ENCODE measurements at regions not wholly inside any gene's neighbourhood (a gene's known extent, or its start where the extent isn't known, plus 50 kb on each side); places are given as distances from the start of the nearest gene placed in this dataset.
A peak's percentile ranks its signal among the peaks of the same experiment; 100 is the strongest.

GRCh38 chr6:134111726-134112125 is 59.3 kb upstream of the SLC2A12 start:
- Histone ChIP-seq H2BK12ac (ENCODE audit: low read length) (no peak overlapping the region), H3K4me2 (ENCODE audit: insufficient read depth, low read length, poor library complexity, severe bottlenecking) (no peak overlapping the region), H4K8ac (ENCODE audit: low read depth, low read length) (no peak overlapping the region), H3K4me1 (ENCODE audit: control insufficient read depth in 2 of 2, insufficient read depth in 1 of 2, low read depth in 1 of 2, low read length in 2 of 2) (peaks cover 0 to 3% of the 10 kb centered on the region in 2 donors), H3K9me3 (replicated peaks in 1 of 2; ENCODE audit: control insufficient read depth in 2 of 2, insufficient read depth in 1 of 2, low read depth in 1 of 2, low read length in 2 of 2) (no peaks in the 10 kb centered on the region), H2AFZ (ENCODE audit: low read length) (no peak overlapping the region), H3K9ac (ENCODE audit: low read depth, low read length, poor library complexity) (no peak overlapping the region), H3K18ac (ENCODE audit: low read length) (no peak overlapping the region), H2AK5ac (ENCODE audit: low read depth, low read length) (no peak overlapping the region), H3K4ac (ENCODE audit: low read length) (no peak overlapping the region), H3K36me3 (replicated peaks in 1 of 2; ENCODE audit: control insufficient read depth in 2 of 2, insufficient read depth in 2 of 2, low read length in 2 of 2) (no peaks in the 10 kb centered on the region), H2BK5ac (ENCODE audit: low read length) (no peak overlapping the region), H2BK120ac (ENCODE audit: low read depth, low read length) (no peak overlapping the region), H3K4me3 (ENCODE audit: low read length in 2 of 2) (no peak overlapping the region), H4K91ac (ENCODE audit: low read depth, low read length, poor library complexity) (no peak overlapping the region), H2BK15ac (ENCODE audit: low read length) (no peak overlapping the region), H3K14ac (ENCODE audit: low read length) (no peak overlapping the region), H3K79me1 (ENCODE audit: low read depth, low read length) (no peaks in the 10 kb centered on the region), H3K27ac (replicated peaks; ENCODE audit: low read length) (no peak overlapping the region), H3K23ac (ENCODE audit: low read depth, low read length, poor library complexity) (no peak overlapping the region), H3K27me3 (ENCODE audit: control insufficient read depth in 3 of 3, insufficient read depth in 3 of 3, low read depth in 1 of 3, low read length in 3 of 3) (peaks cover 0 to 10% (median 0%) of the 10 kb centered on the region in 3 experiments)
- no CpG with 5 or more reads among the region's 5 CpGs for WGBS, 2 donors (ENCODE audit: extremely low coverage in 2 of 2, insufficient read length in 2 of 2, insufficient replicate concordance in 1 of 2)
- DNase-seq (ENCODE audit: low spot score), result no peak

DNA sequence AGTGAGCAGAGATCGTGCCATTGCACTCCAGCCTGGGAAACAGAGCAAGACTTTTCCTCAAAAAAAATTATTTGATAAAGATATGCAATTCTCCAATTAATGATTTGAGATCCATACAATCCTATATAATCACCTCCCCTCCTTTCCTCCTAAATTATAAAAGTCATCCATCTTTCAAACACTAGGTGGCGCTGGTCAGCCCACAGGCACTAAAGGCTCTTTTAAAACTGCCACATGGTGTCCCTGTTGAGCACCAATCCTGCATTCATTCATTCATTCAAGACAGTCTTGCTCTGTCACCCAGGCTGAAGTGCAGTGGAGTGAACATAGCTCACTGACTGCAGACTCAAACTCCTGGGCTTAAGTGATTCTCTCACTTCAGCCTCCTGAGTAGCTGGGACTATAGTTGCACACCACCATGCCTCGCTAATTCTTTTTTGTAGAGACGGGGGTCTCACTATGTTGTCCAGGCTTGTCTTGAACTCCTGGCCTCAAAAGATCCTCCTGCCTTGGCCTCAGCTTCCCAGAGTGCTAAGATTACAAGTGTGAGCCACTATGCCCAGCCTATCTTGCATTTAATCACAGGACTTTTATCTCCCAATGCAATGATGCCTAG is 58.7 kb upstream of the SLC2A12 start:
- no peaks in the 10 kb centered on the region for H3K9me3 ChIP-seq (replicated peaks in 1 of 2; ENCODE audit: control insufficient read depth in 2 of 2, insufficient read depth in 1 of 2, low read depth in 1 of 2, low read length in 2 of 2)
- H3K14ac ChIP-seq (ENCODE audit: low read length), result no peak overlapping the region
- no peak overlapping the region for H2BK120ac ChIP-seq (ENCODE audit: low read depth, low read length)
- WGBS, 2 donors (ENCODE audit: extremely low coverage in 2 of 2, insufficient read length in 2 of 2, insufficient replicate concordance in 1 of 2), result no CpG with 5 or more reads among the region's 4 CpGs
- DNase-seq (ENCODE audit: low spot score), result peak; percentile 21
- H3K79me1 ChIP-seq (ENCODE audit: low read depth, low read length), result no peaks in the 10 kb centered on the region
- H3K9ac ChIP-seq (ENCODE audit: low read depth, low read length, poor library complexity), result no peak overlapping the region
- no peak overlapping the region for H3K4me2 ChIP-seq (ENCODE audit: insufficient read depth, low read length, poor library complexity, severe bottlenecking)
- H3K18ac ChIP-seq (ENCODE audit: low read length), result no peak overlapping the region
- no peak overlapping the region for H2BK5ac ChIP-seq (ENCODE audit: low read length)
- no peak overlapping the region for H3K4ac ChIP-seq (ENCODE audit: low read length)
- no peak overlapping the region for H4K91ac ChIP-seq (ENCODE audit: low read depth, low read length, poor library complexity)
- H2BK12ac ChIP-seq (ENCODE audit: low read length), result no peak overlapping the region
- no peak overlapping the region for H3K23ac ChIP-seq (ENCODE audit: low read depth, low read length, poor library complexity)
- no peaks in the 10 kb centered on the region for H3K36me3 ChIP-seq (replicated peaks in 1 of 2; ENCODE audit: control insufficient read depth in 2 of 2, insufficient read depth in 2 of 2, low read length in 2 of 2)
- H4K8ac ChIP-seq (ENCODE audit: low read depth, low read length), result no peak overlapping the region
- no peak overlapping the region for H2BK15ac ChIP-seq (ENCODE audit: low read length)
- no peak overlapping the region for H2AK5ac ChIP-seq (ENCODE audit: low read depth, low read length)
- no peak overlapping the region for H3K4me3 ChIP-seq (ENCODE audit: low read length in 2 of 2)
- H3K4me1 ChIP-seq (ENCODE audit: control insufficient read depth in 2 of 2, insufficient read depth in 1 of 2, low read depth in 1 of 2, low read length in 2 of 2), result peaks cover 0 to 3% of the 10 kb centered on the region in 2 donors
- H2AFZ ChIP-seq (ENCODE audit: low read length), result no peak overlapping the region
- peaks cover 0 to 10% (median 0%) of the 10 kb centered on the region in 3 experiments for H3K27me3 ChIP-seq (ENCODE audit: control insufficient read depth in 3 of 3, insufficient read depth in 3 of 3, low read depth in 1 of 3, low read length in 3 of 3)
- H3K27ac ChIP-seq (replicated peaks; ENCODE audit: low read length), result no peak overlapping the region

- H2AFZ ChIP-seq (ENCODE audit: low read length), result no peak overlapping the region
- no peak overlapping the region for H3K9ac ChIP-seq (ENCODE audit: low read depth, low read length, poor library complexity)
- no peak overlapping the region for H2BK12ac ChIP-seq (ENCODE audit: low read length)
- H3K27ac ChIP-seq (replicated peaks; ENCODE audit: low read length), result no peak overlapping the region
- H3K23ac ChIP-seq (ENCODE audit: low read depth, low read length, poor library complexity), result no peak overlapping the region
- H4K91ac ChIP-seq (ENCODE audit: low read depth, low read length, poor library complexity), result no peak overlapping the region
- H2AK5ac ChIP-seq (ENCODE audit: low read depth, low read length), result no peak overlapping the region
- H3K9me3 ChIP-seq (replicated peaks in 1 of 2; ENCODE audit: control insufficient read depth in 2 of 2, insufficient read depth in 1 of 2, low read depth in 1 of 2, low read length in 2 of 2), result no peaks in the 10 kb centered on the region
- H3K4me3 ChIP-seq (ENCODE audit: low read length in 2 of 2), result no peak overlapping the region
- H3K18ac ChIP-seq (ENCODE audit: low read length), result no peak overlapping the region
- no peaks in the 10 kb centered on the region for H3K36me3 ChIP-seq (replicated peaks in 1 of 2; ENCODE audit: control insufficient read depth in 2 of 2, insufficient read depth in 2 of 2, low read length in 2 of 2)
- H3K4me2 ChIP-seq (ENCODE audit: insufficient read depth, low read length, poor library complexity, severe bottlenecking), result no peak overlapping the region
- H3K4ac ChIP-seq (ENCODE audit: low read length), result no peak overlapping the region
- no peak overlapping the region for H4K8ac ChIP-seq (ENCODE audit: low read depth, low read length)
- no peak overlapping the region for H2BK5ac ChIP-seq (ENCODE audit: low read length)
- no peak overlapping the region for H2BK120ac ChIP-seq (ENCODE audit: low read depth, low read length)
- no peak overlapping the region for H3K14ac ChIP-seq (ENCODE audit: low read length)
- H3K79me1 ChIP-seq (ENCODE audit: low read depth, low read length), result no peaks in the 10 kb centered on the region
- no peaks in the 10 kb centered on the region for H3K4me1 ChIP-seq (ENCODE audit: control insufficient read depth in 2 of 2, insufficient read depth in 1 of 2, low read depth in 1 of 2, low read length in 2 of 2)
- no peaks in the 10 kb centered on the region for H3K27me3 ChIP-seq (ENCODE audit: control insufficient read depth in 3 of 3, insufficient read depth in 3 of 3, low read depth in 1 of 3, low read length in 3 of 3)
- no CpG with 5 or more reads among the region's 2 CpGs for WGBS, 2 donors (ENCODE audit: extremely low coverage in 2 of 2, insufficient read length in 2 of 2, insufficient replicate concordance in 1 of 2)
- no peak overlapping the region for H2BK15ac ChIP-seq (ENCODE audit: low read length)
- DNase-seq (ENCODE audit: low spot score), result no peak
These were observed 54.3 kb upstream of the SLC2A12 start for GRCh38 chr6:134106702-134107101.

- Histone ChIP-seq H3K4me1 (ENCODE audit: control insufficient read depth in 2 of 2, insufficient read depth in 1 of 2, low read depth in 1 of 2, low read length in 2 of 2) (no peaks in the 10 kb centered on the region), H3K9ac (ENCODE audit: low read depth, low read length, poor library complexity) (no peak overlapping the region), H2BK12ac (ENCODE audit: low read length) (no peak overlapping the region), H3K36me3 (replicated peaks in 1 of 2; ENCODE audit: control insufficient read depth in 2 of 2, insufficient read depth in 2 of 2, low read length in 2 of 2) (no peaks in the 10 kb centered on the region), H3K9me3 (replicated peaks in 1 of 2; ENCODE audit: control insufficient read depth in 2 of 2, insufficient read depth in 1 of 2, low read depth in 1 of 2, low read length in 2 of 2) (no peaks in the 10 kb centered on the region), H3K4ac (ENCODE audit: low read length) (no peak overlapping the region), H3K14ac (ENCODE audit: low read length) (no peak overlapping the region), H4K8ac (ENCODE audit: low read depth, low read length) (no peak overlapping the region), H3K23ac (ENCODE audit: low read depth, low read length, poor library complexity) (no peak overlapping the region), H4K91ac (ENCODE audit: low read depth, low read length, poor library complexity) (no peak overlapping the region), H3K4me3 (ENCODE audit: low read length in 2 of 2) (no peak overlapping the region), H3K4me2 (ENCODE audit: insufficient read depth, low read length, poor library complexity, severe bottlenecking) (no peak overlapping the region), H2BK15ac (ENCODE audit: low read length) (no peak overlapping the region), H2AK5ac (ENCODE audit: low read depth, low read length) (no peak overlapping the region), H2BK120ac (ENCODE audit: low read depth, low read length) (no peak overlapping the region), H3K18ac (ENCODE audit: low read length) (no peak overlapping the region), H3K27ac (replicated peaks; ENCODE audit: low read length) (no peak overlapping the region), H3K79me1 (ENCODE audit: low read depth, low read length) (no peaks in the 10 kb centered on the region), H2BK5ac (ENCODE audit: low read length) (no peak overlapping the region), H3K27me3 (ENCODE audit: control insufficient read depth in 3 of 3, insufficient read depth in 3 of 3, low read depth in 1 of 3, low read length in 3 of 3) (no peaks in the 10 kb centered on the region), H2AFZ (ENCODE audit: low read length) (no peak overlapping the region)
- no CpG with 5 or more reads among the region's 1 CpG for WGBS, 2 donors (ENCODE audit: extremely low coverage in 2 of 2, insufficient read length in 2 of 2, insufficient replicate concordance in 1 of 2)
- DNase-seq (ENCODE audit: low spot score), result no peak
These were observed 53.5 kb upstream of the SLC2A12 start for GRCh38 chr6:134105940-134106339.
